ENCODE measurements at regions not wholly inside any gene's neighbourhood (a gene's known extent, or its start where the extent isn't known, plus 50 kb on each side); places are given as distances from the start of the nearest gene placed in this dataset.
"Not testable (repeated sequence)": the region's sequence is repeated elsewhere in the genome, so short reads cannot be mapped to it uniquely, and the experiment has no call there.

- no peak overlapping the region for H3K27ac Mint-ChIP-seq
- H3K27me3 Mint-ChIP-seq: no peaks in the 10 kb centered on the region
- H3K4me1 Mint-ChIP-seq (ENCODE audit: low read depth): no peaks in the 10 kb centered on the region
Observed at GRCh38 chrX:66863721-66864120, 224.8 kb upstream of the EDA2R start.

DNA sequence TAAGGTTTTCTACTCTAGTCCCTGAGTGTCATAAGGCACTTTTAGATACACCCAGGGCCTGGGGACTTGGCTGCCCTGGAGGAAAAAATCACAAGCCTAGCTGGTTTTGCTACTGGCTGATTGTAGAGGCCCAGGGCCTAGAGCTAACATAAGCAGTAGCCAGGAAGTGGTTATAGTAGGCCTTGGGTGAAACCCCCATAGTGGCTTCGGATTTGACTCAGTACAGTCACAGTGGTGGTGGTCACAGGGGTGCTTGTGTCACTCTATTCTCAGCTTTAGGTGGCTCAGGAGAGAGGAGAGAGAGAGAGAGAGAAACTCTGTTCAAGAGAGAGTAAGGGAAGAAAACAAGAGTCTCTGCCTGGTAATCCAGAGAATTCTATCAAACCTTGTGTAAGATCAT is 194.5 kb upstream of the EDA2R start:
- H3K4me1 Mint-ChIP-seq (ENCODE audit: low read depth): no peaks in the 10 kb centered on the region
- H3K27ac Mint-ChIP-seq: no peak overlapping the region
- peaks cover 4% of the 10 kb centered on the region for H3K9me3 Mint-ChIP-seq (ENCODE audit: low read depth)

More at GRCh38 chrX:66863721-66864120, 224.8 kb upstream of the EDA2R start:
- H3K9me3 Mint-ChIP-seq (ENCODE audit: low read depth): no peaks in the 10 kb centered on the region
- no peak overlapping the region for H3K4me3 Mint-ChIP-seq
- H3K36me3 Mint-ChIP-seq: no peaks in the 10 kb centered on the region

DNA sequence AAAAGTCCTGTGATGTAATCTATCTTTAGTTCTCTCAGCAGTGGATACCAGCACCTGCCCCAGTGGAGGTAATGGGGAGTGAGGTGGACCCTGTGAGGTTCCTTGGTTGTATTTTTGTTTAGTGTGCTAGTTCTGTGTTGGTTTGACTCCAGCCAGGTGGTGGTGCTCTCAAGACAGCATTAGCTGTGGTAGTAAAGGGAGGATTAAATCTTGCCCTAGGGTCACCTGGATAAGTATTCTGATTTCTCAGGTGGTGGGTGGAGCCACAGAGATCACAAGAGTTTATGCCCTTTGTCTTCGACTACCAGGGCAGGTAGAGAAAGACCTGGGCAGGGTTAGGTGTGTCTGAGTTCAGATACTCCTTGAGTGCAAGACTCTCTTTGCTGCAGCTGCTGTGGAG is 176.3 kb upstream of the EDA2R start:
- H3K36me3 Mint-ChIP-seq: no peaks in the 10 kb centered on the region

More for the DNA sequence above, 194.5 kb upstream of the EDA2R start:
- Mint-ChIP-seq H3K36me3 (no peaks in the 10 kb centered on the region), H3K27me3 (no peaks in the 10 kb centered on the region), H3K4me3 (no peak overlapping the region)

DNA sequence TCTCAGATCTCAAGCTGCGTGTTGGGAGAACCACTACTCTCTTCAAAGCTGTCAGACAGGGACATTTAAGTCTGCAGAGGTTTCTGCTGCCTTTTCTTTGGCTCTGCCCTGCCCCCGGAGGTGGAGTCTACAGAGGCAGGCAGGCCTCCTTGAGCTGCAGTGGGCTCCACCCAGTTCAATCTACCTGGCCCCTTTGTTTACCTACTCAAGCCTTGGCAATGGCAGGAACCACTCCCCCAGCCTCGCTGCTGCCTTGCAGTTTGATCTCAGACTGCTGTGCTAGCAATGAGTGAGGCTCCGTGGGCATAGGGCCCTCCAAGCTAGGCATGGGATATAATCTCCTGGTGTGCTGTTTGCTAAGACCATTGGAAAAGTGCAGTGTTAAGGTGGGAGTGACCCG is 155.6 kb upstream of the EDA2R start:
- not testable (repeated sequence) for H3K27me3 Mint-ChIP-seq; H3K9me3 Mint-ChIP-seq (ENCODE audit: low read depth); H3K27ac Mint-ChIP-seq; H3K4me1 Mint-ChIP-seq (ENCODE audit: low read depth); H3K4me3 Mint-ChIP-seq; H3K36me3 Mint-ChIP-seq

More for the DNA sequence above, 176.3 kb upstream of the EDA2R start:
- no peaks in the 10 kb centered on the region for H3K27me3 Mint-ChIP-seq
- no peak overlapping the region for H3K4me3 Mint-ChIP-seq
- no peak overlapping the region for H3K27ac Mint-ChIP-seq
- H3K4me1 Mint-ChIP-seq (ENCODE audit: low read depth): no peaks in the 10 kb centered on the region
- no peaks in the 10 kb centered on the region for H3K9me3 Mint-ChIP-seq (ENCODE audit: low read depth)

- no peak overlapping the region for H3K27ac Mint-ChIP-seq
- H3K27me3 Mint-ChIP-seq: no peaks in the 10 kb centered on the region
- no peaks in the 10 kb centered on the region for H3K9me3 Mint-ChIP-seq (ENCODE audit: low read depth)
- no peaks in the 10 kb centered on the region for H3K36me3 Mint-ChIP-seq
- no peak overlapping the region for H3K4me3 Mint-ChIP-seq
- H3K4me1 Mint-ChIP-seq (ENCODE audit: low read depth): no peaks in the 10 kb centered on the region
Observed at GRCh38 chrX:66766318-66766717, 127.4 kb upstream of the EDA2R start.

DNA sequence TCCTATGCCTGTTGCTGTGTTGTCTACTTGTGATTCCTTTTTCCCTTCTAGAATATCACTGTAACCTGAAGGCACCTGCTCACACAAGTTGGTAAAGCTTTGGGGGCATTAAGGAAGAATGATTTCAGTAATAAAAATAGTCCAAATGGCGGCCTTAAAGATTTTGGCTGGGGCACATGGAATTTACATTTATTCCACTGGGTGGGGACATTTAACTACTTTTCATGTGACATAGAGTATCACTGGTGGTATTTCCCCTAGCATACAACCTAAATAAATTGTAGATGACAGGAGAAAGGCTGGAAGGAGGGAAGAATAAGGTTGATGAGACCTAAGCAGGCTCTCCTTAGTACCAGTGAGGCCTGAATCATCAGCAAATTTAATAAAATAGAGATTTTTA is 121.8 kb upstream of the EDA2R start:
- no peaks in the 10 kb centered on the region for H3K27me3 Mint-ChIP-seq
- no peak overlapping the region for H3K4me3 Mint-ChIP-seq
- H3K36me3 Mint-ChIP-seq: no peaks in the 10 kb centered on the region
- H3K9me3 Mint-ChIP-seq (ENCODE audit: low read depth): no peaks in the 10 kb centered on the region
- no peak overlapping the region for H3K27ac Mint-ChIP-seq
- no peaks in the 10 kb centered on the region for H3K4me1 Mint-ChIP-seq (ENCODE audit: low read depth)

DNA sequence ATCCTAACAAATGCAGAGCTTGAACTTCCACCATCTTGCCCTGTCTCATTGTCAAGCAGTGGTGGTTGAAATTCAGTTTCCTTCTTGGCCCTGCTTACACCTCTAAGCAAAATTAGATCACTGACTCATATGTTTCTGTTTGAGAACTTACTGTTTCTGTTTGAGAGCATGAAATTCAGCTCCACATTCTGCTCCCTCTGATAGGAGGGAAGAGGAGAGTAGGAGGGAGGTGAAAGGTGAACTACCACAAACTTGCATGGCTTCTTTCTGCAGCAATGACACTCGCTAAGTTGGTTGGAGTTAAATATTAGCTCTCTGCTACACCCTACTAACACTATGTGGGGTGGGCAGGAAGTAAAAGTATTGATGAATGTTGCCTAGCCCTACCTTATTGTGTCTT is 117.8 kb upstream of the EDA2R start:
- Mint-ChIP-seq H3K4me1 (ENCODE audit: low read depth) (no peaks in the 10 kb centered on the region), H3K9me3 (ENCODE audit: low read depth) (no peaks in the 10 kb centered on the region), H3K4me3 (no peak overlapping the region), H3K36me3 (no peaks in the 10 kb centered on the region), H3K27me3 (no peaks in the 10 kb centered on the region), H3K27ac (no peak overlapping the region)

GRCh38 chrX:66751136-66751782 is 112.4 kb upstream of the EDA2R start:
- Mint-ChIP-seq H3K27ac (no peak overlapping the region), H3K36me3 (no peaks in the 10 kb centered on the region), H3K27me3 (no peaks in the 10 kb centered on the region), H3K4me1 (ENCODE audit: low read depth) (no peaks in the 10 kb centered on the region), H3K9me3 (ENCODE audit: low read depth) (no peaks in the 10 kb centered on the region), H3K4me3 (no peak overlapping the region)

DNA sequence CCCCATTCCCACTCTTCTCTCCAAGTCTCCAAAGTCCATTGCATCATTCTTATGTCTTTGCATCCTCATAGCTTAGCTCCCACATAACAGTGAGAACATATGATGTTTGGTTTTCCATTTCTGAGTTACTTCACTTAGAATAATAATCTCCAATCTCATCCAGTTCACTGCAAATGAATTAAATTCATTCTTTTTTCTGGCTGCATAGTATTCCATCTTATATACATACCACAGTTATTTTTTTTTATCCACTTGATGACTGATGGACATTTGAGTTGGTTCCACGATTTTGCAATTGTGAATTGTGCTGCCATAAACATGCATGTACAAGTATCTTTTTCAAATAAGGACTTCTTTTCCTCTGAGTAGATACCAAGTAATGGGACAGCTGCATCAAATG is 105.6 kb upstream of the EDA2R start:
- H3K4me1 Mint-ChIP-seq (ENCODE audit: low read depth); H3K27me3 Mint-ChIP-seq; H3K27ac Mint-ChIP-seq; H3K4me3 Mint-ChIP-seq; H3K9me3 Mint-ChIP-seq (ENCODE audit: low read depth); H3K36me3 Mint-ChIP-seq: not testable (repeated sequence)

GRCh38 chrX:66731398-66731797 is 92.5 kb upstream of the EDA2R start:
- Mint-ChIP-seq H3K27ac (no peak overlapping the region), H3K4me3 (no peak overlapping the region), H3K27me3 (no peaks in the 10 kb centered on the region), H3K9me3 (ENCODE audit: low read depth) (no peaks in the 10 kb centered on the region), H3K36me3 (no peaks in the 10 kb centered on the region), H3K4me1 (ENCODE audit: low read depth) (peaks cover 5% of the 10 kb centered on the region)

DNA sequence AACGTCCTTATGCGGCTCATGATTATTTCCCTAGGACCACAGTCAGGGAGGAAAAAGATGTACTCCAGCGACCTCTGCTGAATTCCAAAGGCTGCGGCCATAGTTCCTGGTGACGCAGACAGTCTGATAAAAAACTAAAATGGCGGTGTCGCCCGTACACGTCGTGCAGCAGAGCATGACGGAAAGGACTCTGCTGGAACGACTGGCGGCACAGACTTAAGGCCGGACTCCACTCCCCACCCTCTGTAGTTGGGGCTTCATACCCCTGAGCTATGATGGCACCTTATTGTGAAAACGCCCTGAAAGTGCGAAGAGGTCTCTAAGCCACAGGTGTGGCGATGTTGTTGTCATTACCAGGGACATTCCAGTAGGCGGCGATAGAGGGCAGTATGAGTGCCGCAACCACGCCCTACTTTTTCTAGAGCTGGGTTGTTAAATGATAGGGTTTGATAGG is 90.0 kb upstream of the EDA2R start:
- Mint-ChIP-seq H3K9me3 (ENCODE audit: low read depth) (no peaks in the 10 kb centered on the region), H3K36me3 (no peaks in the 10 kb centered on the region), H3K4me3 (peak overlapping the region; percentile 95), H3K27ac (peak overlapping the region; percentile 78), H3K27me3 (no peaks in the 10 kb centered on the region), H3K4me1 (ENCODE audit: low read depth) (peaks cover 5% of the 10 kb centered on the region)

GRCh38 chrX:66717926-66718325 is 79.0 kb upstream of the EDA2R start:
- Mint-ChIP-seq H3K36me3 (peaks cover 4% of the 10 kb centered on the region), H3K27ac (no peak overlapping the region), H3K9me3 (ENCODE audit: low read depth) (peaks cover 3% of the 10 kb centered on the region), H3K4me3 (no peak overlapping the region), H3K27me3 (no peaks in the 10 kb centered on the region), H3K4me1 (ENCODE audit: low read depth) (peaks cover 1% of the 10 kb centered on the region)

DNA sequence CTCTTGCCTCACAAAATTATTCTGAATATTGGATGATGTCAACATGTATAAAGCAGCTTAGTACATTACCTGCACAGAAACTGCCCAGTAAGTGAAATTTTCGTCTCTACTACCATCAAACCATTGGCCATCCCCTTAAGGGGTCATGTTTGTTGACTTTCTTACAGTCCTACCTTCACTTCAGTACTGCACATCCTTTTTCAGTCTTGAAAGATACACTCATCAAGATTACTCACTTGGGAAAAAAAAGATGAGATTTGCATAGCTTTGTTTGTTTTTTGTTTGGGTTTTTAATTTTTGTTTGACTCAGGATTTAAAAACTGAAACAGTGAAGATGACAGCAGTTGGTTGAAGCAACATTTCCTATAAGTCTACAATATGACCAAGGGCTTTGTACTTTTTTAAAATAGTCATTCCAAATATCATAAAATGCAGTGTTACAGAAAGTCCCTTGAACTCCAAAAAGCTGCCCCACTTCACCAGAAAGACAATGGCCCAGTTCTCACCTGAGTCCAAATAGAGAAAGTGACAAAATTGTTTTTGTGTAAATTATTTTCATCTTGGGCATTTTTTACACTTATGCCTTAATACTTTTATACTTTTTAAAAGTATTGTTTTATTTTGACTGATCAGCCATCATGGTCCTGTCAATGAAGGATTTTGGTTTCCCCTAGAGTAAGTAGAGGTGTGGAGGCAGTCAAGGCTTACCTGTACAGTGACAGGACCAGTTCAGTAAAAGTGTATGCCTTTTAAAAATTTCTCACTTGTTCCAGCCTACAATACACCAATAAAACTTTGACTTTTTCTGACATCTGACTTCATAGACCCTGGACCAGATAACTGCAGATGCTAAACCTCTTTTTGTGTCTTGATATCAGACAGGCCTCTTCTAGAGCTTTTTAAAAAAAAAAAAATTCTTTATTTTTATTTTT is 59.7 kb upstream of the EDA2R start:
- Mint-ChIP-seq H3K27ac (no peak overlapping the region), H3K27me3 (no peaks in the 10 kb centered on the region), H3K4me3 (no peak overlapping the region), H3K36me3 (no peaks in the 10 kb centered on the region), H3K4me1 (ENCODE audit: low read depth) (no peaks in the 10 kb centered on the region), H3K9me3 (ENCODE audit: low read depth) (no peaks in the 10 kb centered on the region)

DNA sequence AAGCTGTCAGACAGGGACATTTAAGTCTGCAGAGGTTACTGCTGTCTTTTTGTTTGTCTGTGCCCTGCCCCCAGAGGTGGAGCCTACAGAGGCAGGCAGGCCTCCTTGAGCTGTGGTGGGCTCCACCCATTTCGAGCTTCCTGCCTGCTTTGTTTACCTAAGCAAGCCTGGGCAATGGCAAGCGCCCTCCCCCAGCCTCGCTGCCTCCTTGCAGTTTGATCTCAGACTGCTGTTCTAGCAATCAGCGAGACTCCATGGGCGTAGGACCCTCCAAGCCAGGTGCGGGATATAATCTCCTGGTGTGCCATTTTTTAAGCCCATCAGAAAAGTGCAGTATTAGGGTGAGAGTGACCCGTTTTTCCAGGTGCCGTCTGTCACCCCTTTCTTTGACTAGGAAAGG is 53.6 kb upstream of the EDA2R start:
- not testable (repeated sequence) for H3K4me3 Mint-ChIP-seq; H3K4me1 Mint-ChIP-seq (ENCODE audit: low read depth); H3K27me3 Mint-ChIP-seq; H3K9me3 Mint-ChIP-seq (ENCODE audit: low read depth); H3K36me3 Mint-ChIP-seq; H3K27ac Mint-ChIP-seq

All from activated naive CD8-positive, alpha-beta T cell (primary cell).